ENCODE measurements at regions not wholly inside any gene's neighbourhood (a gene's known extent, or its start where the extent isn't known, plus 50 kb on each side); places are given as distances from the start of the nearest gene placed in this dataset.

- H3K9me3 ChIP-seq, result no peaks in the 10 kb centered on the region
- TF ChIP-seq POLR2A (IDR thresholded peaks at IDR 0.05) (no peak), POLR2AphosphoS5 (IDR thresholded peaks at IDR 0.05; ENCODE audit: insufficient read depth in 1 of 2, low read depth in 1 of 2) (no peak), CTCF (IDR thresholded peaks at IDR 0.05) (no peak)
- H3K36me3 ChIP-seq, result no peaks in the 10 kb centered on the region
- intact Hi-C loops (cut with DNase I), result no loop called here
- DNase-seq (ENCODE audit: extremely low spot score in 2 of 2), result no peak
- no peaks in the 10 kb centered on the region for H3K27me3 ChIP-seq
- no peak overlapping the region for H3K27ac ChIP-seq
- peaks cover 25% of the 10 kb centered on the region for H3K4me1 ChIP-seq
- no peak overlapping the region for H3K4me3 ChIP-seq
Observed at GRCh38 chr16:85399583-85400284, 213.4 kb upstream of the GSE1 start.

GRCh38 chr16:85400305-85401205 lies 212.6 kb upstream of the GSE1 start:
- no peaks in the 10 kb centered on the region for H3K27me3 ChIP-seq
- H3K9me3 ChIP-seq, result no peaks in the 10 kb centered on the region
- H3K27ac ChIP-seq, result no peak overlapping the region
- H3K36me3 ChIP-seq, result no peaks in the 10 kb centered on the region
- no peak overlapping the region for H3K4me3 ChIP-seq
- H3K4me1 ChIP-seq, result peaks cover 16% of the 10 kb centered on the region
- intact Hi-C loops (cut with DNase I), result no loop called here
- TF ChIP-seq CTCF (IDR thresholded peaks at IDR 0.05) (no peak), POLR2AphosphoS5 (IDR thresholded peaks at IDR 0.05; ENCODE audit: insufficient read depth in 1 of 2, low read depth in 1 of 2) (no peak), POLR2A (IDR thresholded peaks at IDR 0.05) (no peak)
- DNase-seq (ENCODE audit: extremely low spot score in 2 of 2), result no peak

GRCh38 chr16:85401370-85401916 lies 211.7 kb upstream of the GSE1 start:
- TF ChIP-seq POLR2AphosphoS5 (IDR thresholded peaks at IDR 0.05; ENCODE audit: insufficient read depth in 1 of 2, low read depth in 1 of 2), result no peak
- no peak for TF ChIP-seq CTCF (IDR thresholded peaks at IDR 0.05)
- no peak for TF ChIP-seq POLR2A (IDR thresholded peaks at IDR 0.05)
- Histone ChIP-seq H3K9me3 (no peaks in the 10 kb centered on the region), H3K4me1 (peaks cover 7% of the 10 kb centered on the region), H3K36me3 (no peaks in the 10 kb centered on the region), H3K4me3 (no peak overlapping the region), H3K27me3 (no peaks in the 10 kb centered on the region), H3K27ac (no peak overlapping the region)
- intact Hi-C loops (cut with DNase I), result no loop called here
- DNase-seq (ENCODE audit: extremely low spot score in 2 of 2), result no peak

- Histone ChIP-seq H3K4me3 (no peak overlapping the region), H3K27me3 (no peaks in the 10 kb centered on the region)
- intact Hi-C loops (cut with DNase I), result no loop called here
Observed at GRCh38 chr16:85401917-85402766, 211.0 kb upstream of the GSE1 start.

More at GRCh38 chr16:85401917-85402766, 211.0 kb upstream of the GSE1 start:
- TF ChIP-seq POLR2AphosphoS5 (IDR thresholded peaks at IDR 0.05; ENCODE audit: insufficient read depth in 1 of 2, low read depth in 1 of 2) (no peak), POLR2A (IDR thresholded peaks at IDR 0.05) (no peak), CTCF (IDR thresholded peaks at IDR 0.05) (no peak)
- Histone ChIP-seq H3K4me1 (peaks cover under 1% of the 10 kb centered on the region), H3K27ac (no peak overlapping the region), H3K36me3 (no peaks in the 10 kb centered on the region), H3K9me3 (no peaks in the 10 kb centered on the region)
- no peak for DNase-seq (ENCODE audit: extremely low spot score in 2 of 2)

All from vagina (tissue), 2 donors.